ENCODE measurements at regions not wholly inside any gene's neighbourhood (a gene's known extent, or its start where the extent isn't known, plus 50 kb on each side); places are given as distances from the start of the nearest gene placed in this dataset.

DNA sequence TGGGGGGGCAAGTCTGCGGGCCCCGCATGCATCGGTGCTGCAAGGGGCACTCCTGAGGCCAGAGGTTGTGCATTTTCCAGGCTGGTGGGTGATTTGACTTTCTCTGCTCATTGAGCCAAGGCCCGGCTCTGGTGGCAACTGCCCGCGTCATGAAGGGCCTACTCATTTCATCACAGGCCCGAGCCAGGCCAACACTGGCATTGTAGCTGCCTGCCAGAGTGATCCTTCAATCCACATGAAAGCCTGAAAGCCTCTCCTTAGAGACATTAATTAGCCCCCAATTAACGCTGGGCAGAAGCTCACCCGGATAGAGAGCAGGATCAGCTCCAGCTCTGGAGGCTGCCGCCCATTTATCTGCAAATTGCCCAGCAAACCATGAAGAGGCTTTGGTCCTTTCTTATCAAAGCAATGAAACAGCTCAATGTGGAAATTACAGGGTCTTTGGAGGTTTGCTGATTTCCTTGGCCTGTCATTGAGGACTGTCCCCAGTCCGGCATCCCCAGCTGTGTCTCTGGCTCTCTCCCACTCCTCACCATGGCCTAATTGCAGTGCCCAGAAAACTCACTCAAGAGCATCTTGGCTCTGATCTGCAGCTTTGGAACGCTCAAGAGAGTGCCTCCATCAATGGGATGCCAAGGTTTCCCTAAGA, 50.4 kb upstream of the STUM start:
- H3K36me3 ChIP-seq (ENCODE audit: low read depth, missing control alignments), result no peaks in the 10 kb centered on the region
- intact Hi-C loops (cut with DNase I; ENCODE audit: low total_unique reads), result no loop called here
- H3K27ac ChIP-seq, result no peak overlapping the region
- no peaks in the 10 kb centered on the region for H3K9me3 ChIP-seq
- no peaks in the 10 kb centered on the region for H3K4me1 ChIP-seq
- H3K4me3 ChIP-seq, result no peak overlapping the region
- TF ChIP-seq, protein P1, sequence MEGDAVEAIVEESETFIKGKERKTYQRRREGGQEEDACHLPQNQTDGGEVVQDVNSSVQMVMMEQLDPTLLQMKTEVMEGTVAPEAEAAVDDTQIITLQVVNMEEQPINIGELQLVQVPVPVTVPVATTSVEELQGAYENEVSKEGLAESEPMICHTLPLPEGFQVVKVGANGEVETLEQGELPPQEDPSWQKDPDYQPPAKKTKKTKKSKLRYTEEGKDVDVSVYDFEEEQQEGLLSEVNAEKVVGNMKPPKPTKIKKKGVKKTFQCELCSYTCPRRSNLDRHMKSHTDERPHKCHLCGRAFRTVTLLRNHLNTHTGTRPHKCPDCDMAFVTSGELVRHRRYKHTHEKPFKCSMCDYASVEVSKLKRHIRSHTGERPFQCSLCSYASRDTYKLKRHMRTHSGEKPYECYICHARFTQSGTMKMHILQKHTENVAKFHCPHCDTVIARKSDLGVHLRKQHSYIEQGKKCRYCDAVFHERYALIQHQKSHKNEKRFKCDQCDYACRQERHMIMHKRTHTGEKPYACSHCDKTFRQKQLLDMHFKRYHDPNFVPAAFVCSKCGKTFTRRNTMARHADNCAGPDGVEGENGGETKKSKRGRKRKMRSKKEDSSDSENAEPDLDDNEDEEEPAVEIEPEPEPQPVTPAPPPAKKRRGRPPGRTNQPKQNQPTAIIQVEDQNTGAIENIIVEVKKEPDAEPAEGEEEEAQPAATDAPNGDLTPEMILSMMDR (IDR thresholded peaks at IDR 0.05), result no peak
- TF ChIP-seq POLR2A (IDR thresholded peaks at IDR 0.05), result no peak
- H3K27me3 ChIP-seq, result no peaks in the 10 kb centered on the region
- DNase-seq, result no peak
- whole genome bisulfite sequencing, 2 donors, result 85 to 92% methylated on average over 12 of the region's 12 CpGs

DNA sequence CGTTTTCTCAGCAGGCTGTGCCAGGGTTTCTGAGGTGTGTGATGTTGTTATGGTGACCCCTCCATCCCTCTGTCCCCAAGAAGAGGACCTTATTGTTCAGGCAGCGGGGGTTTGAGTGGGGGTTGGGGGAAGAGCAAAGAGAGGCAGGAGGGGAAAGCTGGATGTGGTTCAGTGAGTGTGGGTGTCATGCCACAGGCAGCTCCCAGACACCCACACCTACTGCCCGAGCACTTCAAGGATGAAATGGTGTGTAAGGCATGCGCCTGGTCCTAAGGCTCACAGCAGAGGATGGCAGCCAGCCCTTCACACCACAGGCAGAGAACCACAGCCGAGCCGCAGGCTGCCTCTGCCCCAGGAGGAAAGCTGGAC, 49.9 kb upstream of the STUM start:
- no peak for TF ChIP-seq POLR2A (IDR thresholded peaks at IDR 0.05)
- TF ChIP-seq, protein P1 (IDR thresholded peaks at IDR 0.05), result no peak
- Histone ChIP-seq H3K4me3 (no peak overlapping the region), H3K27ac (no peak overlapping the region), H3K9me3 (no peaks in the 10 kb centered on the region), H3K27me3 (no peaks in the 10 kb centered on the region), H3K36me3 (ENCODE audit: low read depth, missing control alignments) (no peaks in the 10 kb centered on the region), H3K4me1 (no peaks in the 10 kb centered on the region)
- intact Hi-C loops (cut with DNase I; ENCODE audit: low total_unique reads), result no loop called here
- no peak for DNase-seq
- 84 to 89% methylated on average over 6 of the region's 6 CpGs for WGBS, 2 donors
